ENCODE measurements at regions not wholly inside any gene's neighbourhood (a gene's known extent, or its start where the extent isn't known, plus 50 kb on each side); places are given as distances from the start of the nearest gene placed in this dataset.

- no peaks in the 10 kb centered on the region for H3K9me3 ChIP-seq
- no peak overlapping the region for H3K4me3 ChIP-seq
- no peak for DNase-seq
- TF ChIP-seq POLR2AphosphoS5 (IDR thresholded peaks at IDR 0.05) (no peak), CTCF (IDR thresholded peaks at IDR 0.05) (no peak), POLR2A (IDR thresholded peaks at IDR 0.05) (no peak), EP300 (IDR thresholded peaks at IDR 0.05; ENCODE audit: low read depth) (no peak)
- intact Hi-C loops (cut with DNase I; ENCODE audit: low total_unique reads) (no loop called here), in situ Hi-C loops (cut with MboI; ENCODE audit: low pct_ligation_motif_present in 1 of 4, low pct_unique_long_range_greater_than_20kb in 1 of 4, low sequenced_read_pairs in 3 of 4) (no loop called here)
- no peaks in the 10 kb centered on the region for H3K27me3 ChIP-seq
- no peaks in the 10 kb centered on the region for H3K36me3 ChIP-seq
- no peaks in the 10 kb centered on the region for H3K4me1 ChIP-seq
- H3K27ac ChIP-seq, result no peak overlapping the region
Measured at GRCh38 chrX:45379236-45379635, 178.6 kb upstream of the DIPK2B start.

- Histone ChIP-seq H3K9me3 (no peaks in the 10 kb centered on the region), H3K4me3 (no peak overlapping the region), H3K27me3 (no peaks in the 10 kb centered on the region), H3K4me1 (no peaks in the 10 kb centered on the region), H3K36me3 (no peaks in the 10 kb centered on the region), H3K27ac (no peak overlapping the region)
- TF ChIP-seq POLR2A (IDR thresholded peaks at IDR 0.05), result no peak
- TF ChIP-seq POLR2AphosphoS5 (IDR thresholded peaks at IDR 0.05), result no peak
- TF ChIP-seq EP300 (IDR thresholded peaks at IDR 0.05; ENCODE audit: low read depth), result no peak
- no peak for TF ChIP-seq CTCF (IDR thresholded peaks at IDR 0.05)
- no peak for DNase-seq
- in situ Hi-C loops (cut with MboI; ENCODE audit: low pct_ligation_motif_present in 1 of 4, low pct_unique_long_range_greater_than_20kb in 1 of 4, low sequenced_read_pairs in 3 of 4), result no loop called here
- intact Hi-C loops (cut with DNase I; ENCODE audit: low total_unique reads), result no loop called here
Measured at GRCh38 chrX:45372151-45372550, 171.5 kb upstream of the DIPK2B start.

- DNase-seq, result no peak
- WGBS, 2 donors (ENCODE audit: low coverage in 1 of 2), result 86% methylated on average over 2 of the region's 2 CpGs; no CpG with 5 or more reads in 1 of the 2 donors
- TF ChIP-seq POLR2A (IDR thresholded peaks at IDR 0.05) (no peak), POLR2AphosphoS5 (IDR thresholded peaks at IDR 0.05) (no peak), EP300 (IDR thresholded peaks at IDR 0.05; ENCODE audit: low read depth) (no peak), CTCF (IDR thresholded peaks at IDR 0.05) (no peak)
- no peaks in the 10 kb centered on the region for H3K27me3 ChIP-seq
- H3K4me1 ChIP-seq, result no peaks in the 10 kb centered on the region
- intact Hi-C loops (cut with DNase I; ENCODE audit: low total_unique reads), result no loop called here
- H3K9me3 ChIP-seq, result no peaks in the 10 kb centered on the region
- no peaks in the 10 kb centered on the region for H3K36me3 ChIP-seq
- H3K4me3 ChIP-seq, result no peak overlapping the region
- in situ Hi-C loops (cut with MboI; ENCODE audit: low pct_ligation_motif_present in 1 of 4, low pct_unique_long_range_greater_than_20kb in 1 of 4, low sequenced_read_pairs in 3 of 4), result no loop called here
- H3K27ac ChIP-seq, result no peak overlapping the region
Measured at GRCh38 chrX:45368705-45369104, 168.0 kb upstream of the DIPK2B start.

- in situ Hi-C loops (cut with MboI; ENCODE audit: low pct_ligation_motif_present in 1 of 4, low pct_unique_long_range_greater_than_20kb in 1 of 4, low sequenced_read_pairs in 3 of 4), result no loop called here
- 82% methylated on average over 4 of the region's 4 CpGs; no CpG with 5 or more reads in 1 of the 2 donors for WGBS, 2 donors (ENCODE audit: low coverage in 1 of 2)
Measured at GRCh38 chrX:45363596-45363995, 162.9 kb upstream of the DIPK2B start.

More at GRCh38 chrX:45363596-45363995, 162.9 kb upstream of the DIPK2B start:
- intact Hi-C loops (cut with DNase I; ENCODE audit: low total_unique reads), result no loop called here
- TF ChIP-seq CTCF (IDR thresholded peaks at IDR 0.05) (no peak), EP300 (IDR thresholded peaks at IDR 0.05; ENCODE audit: low read depth) (no peak), POLR2A (IDR thresholded peaks at IDR 0.05) (no peak), POLR2AphosphoS5 (IDR thresholded peaks at IDR 0.05) (no peak)
- Histone ChIP-seq H3K27ac (no peak overlapping the region), H3K9me3 (no peaks in the 10 kb centered on the region), H3K27me3 (no peaks in the 10 kb centered on the region), H3K4me3 (no peak overlapping the region), H3K4me1 (no peaks in the 10 kb centered on the region), H3K36me3 (no peaks in the 10 kb centered on the region)
- DNase-seq, result no peak

Data from transverse colon (tissue), 4 donors.